ENCODE measurements at regions not wholly inside any gene's neighbourhood (a gene's known extent, or its start where the extent isn't known, plus 50 kb on each side); places are given as distances from the start of the nearest gene placed in this dataset.

DNA sequence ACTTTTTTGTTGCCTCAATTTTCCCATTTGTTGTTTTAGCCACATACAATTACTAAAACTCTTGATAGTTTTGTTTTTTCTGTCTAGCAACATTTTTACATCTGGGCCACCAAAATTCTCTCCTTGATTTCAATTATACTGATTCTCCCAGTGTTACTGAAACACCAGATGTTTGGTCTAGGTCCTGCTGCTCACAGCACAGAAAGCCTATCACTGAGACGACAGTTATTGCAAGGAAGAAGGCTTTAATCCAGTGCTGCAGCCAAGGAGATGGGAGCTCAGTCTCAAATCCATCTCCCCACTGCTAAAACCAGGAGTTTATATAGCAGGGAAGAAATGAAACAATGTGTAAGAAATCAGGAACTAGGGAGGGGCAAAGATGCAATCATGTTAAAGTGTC, 837.7 kb upstream of the CNTN5 start:
- intact Hi-C loops (cut with micrococcal nuclease; ENCODE audit: unreplicated experiment): no loop called here
- TF ChIP-seq, protein P1, sequence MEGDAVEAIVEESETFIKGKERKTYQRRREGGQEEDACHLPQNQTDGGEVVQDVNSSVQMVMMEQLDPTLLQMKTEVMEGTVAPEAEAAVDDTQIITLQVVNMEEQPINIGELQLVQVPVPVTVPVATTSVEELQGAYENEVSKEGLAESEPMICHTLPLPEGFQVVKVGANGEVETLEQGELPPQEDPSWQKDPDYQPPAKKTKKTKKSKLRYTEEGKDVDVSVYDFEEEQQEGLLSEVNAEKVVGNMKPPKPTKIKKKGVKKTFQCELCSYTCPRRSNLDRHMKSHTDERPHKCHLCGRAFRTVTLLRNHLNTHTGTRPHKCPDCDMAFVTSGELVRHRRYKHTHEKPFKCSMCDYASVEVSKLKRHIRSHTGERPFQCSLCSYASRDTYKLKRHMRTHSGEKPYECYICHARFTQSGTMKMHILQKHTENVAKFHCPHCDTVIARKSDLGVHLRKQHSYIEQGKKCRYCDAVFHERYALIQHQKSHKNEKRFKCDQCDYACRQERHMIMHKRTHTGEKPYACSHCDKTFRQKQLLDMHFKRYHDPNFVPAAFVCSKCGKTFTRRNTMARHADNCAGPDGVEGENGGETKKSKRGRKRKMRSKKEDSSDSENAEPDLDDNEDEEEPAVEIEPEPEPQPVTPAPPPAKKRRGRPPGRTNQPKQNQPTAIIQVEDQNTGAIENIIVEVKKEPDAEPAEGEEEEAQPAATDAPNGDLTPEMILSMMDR (IDR thresholded peaks at IDR 0.05; ENCODE audit: insufficient read depth in 1 of 2, low read depth in 1 of 2, low read length in 1 of 2, severe bottlenecking in 1 of 2, unreplicated experiment in 1 of 2): no peak
- Mint-ChIP-seq H3K27ac (ENCODE audit: unreplicated experiment) (no peak overlapping the region), H3K27me3 (ENCODE audit: insufficient read depth, unreplicated experiment) (no peaks in the 10 kb centered on the region), H3K36me3 (ENCODE audit: insufficient read depth, unreplicated experiment) (no peaks in the 10 kb centered on the region), H3K4me3 (ENCODE audit: unreplicated experiment) (no peak overlapping the region), H3K9me3 (ENCODE audit: unreplicated experiment) (peaks cover 17% of the 10 kb centered on the region), H3K4me1 (ENCODE audit: low read depth, unreplicated experiment) (no peaks in the 10 kb centered on the region)
- H3K27me3 ChIP-seq (replicated peaks; ENCODE audit: control insufficient read depth, insufficient read depth, low read length): no peaks in the 10 kb centered on the region
- H3K36me3 ChIP-seq (ENCODE audit: control insufficient read depth, insufficient read depth, low read length): no peaks in the 10 kb centered on the region
- ChIA-PET POLR2A (no interaction called here), CTCF (no interaction called here)
- H3K4me3 ChIP-seq (ENCODE audit: low read depth, low read length): no peak overlapping the region
- no peaks in the 10 kb centered on the region for H3K4me1 ChIP-seq
- no TSS peak for BruUV-seq (replicated peaks)
- DNase-seq: no peak
- H3K9me3 ChIP-seq: peaks cover 22% of the 10 kb centered on the region

- POLR2A ChIA-PET: no interaction called here
- H3K4me1 Mint-ChIP-seq (ENCODE audit: low read depth, unreplicated experiment): no peaks in the 10 kb centered on the region
- H3K27ac Mint-ChIP-seq (ENCODE audit: unreplicated experiment): no peak overlapping the region
- CTCF ChIA-PET: no interaction called here
- BruUV-seq (replicated peaks): no TSS peak
- no peaks in the 10 kb centered on the region for H3K27me3 Mint-ChIP-seq (ENCODE audit: insufficient read depth, unreplicated experiment)
- TF ChIP-seq, protein P1 (IDR thresholded peaks at IDR 0.05; ENCODE audit: insufficient read depth in 1 of 2, low read depth in 1 of 2, low read length in 1 of 2, severe bottlenecking in 1 of 2, unreplicated experiment in 1 of 2): no peak
- no peaks in the 10 kb centered on the region for H3K36me3 Mint-ChIP-seq (ENCODE audit: insufficient read depth, unreplicated experiment)
- no peaks in the 10 kb centered on the region for H3K27me3 ChIP-seq (replicated peaks; ENCODE audit: control insufficient read depth, insufficient read depth, low read length)
- DNase-seq: no peak
- H3K9me3 ChIP-seq: peaks cover 22% of the 10 kb centered on the region
- H3K4me3 ChIP-seq (ENCODE audit: low read depth, low read length): no peak overlapping the region
- no peaks in the 10 kb centered on the region for H3K4me1 ChIP-seq
- peaks cover 17% of the 10 kb centered on the region for H3K9me3 Mint-ChIP-seq (ENCODE audit: unreplicated experiment)
- intact Hi-C loops (cut with micrococcal nuclease; ENCODE audit: unreplicated experiment): no loop called here
- H3K4me3 Mint-ChIP-seq (ENCODE audit: unreplicated experiment): no peak overlapping the region
- H3K36me3 ChIP-seq (ENCODE audit: control insufficient read depth, insufficient read depth, low read length): no peaks in the 10 kb centered on the region
Measured at GRCh38 chr11:98185245-98185644, 835.5 kb upstream of the CNTN5 start.

- Mint-ChIP-seq H3K4me1 (ENCODE audit: low read depth, unreplicated experiment) (no peaks in the 10 kb centered on the region), H3K36me3 (ENCODE audit: insufficient read depth, unreplicated experiment) (no peaks in the 10 kb centered on the region), H3K27me3 (ENCODE audit: insufficient read depth, unreplicated experiment) (no peaks in the 10 kb centered on the region), H3K27ac (ENCODE audit: unreplicated experiment) (no peak overlapping the region), H3K9me3 (ENCODE audit: unreplicated experiment) (no peaks in the 10 kb centered on the region), H3K4me3 (ENCODE audit: unreplicated experiment) (no peak overlapping the region)
- H3K4me1 ChIP-seq: no peaks in the 10 kb centered on the region
- no peak overlapping the region for H3K4me3 ChIP-seq (ENCODE audit: low read depth, low read length)
- ChIA-PET POLR2A (no interaction called here), CTCF (no interaction called here)
- H3K36me3 ChIP-seq (ENCODE audit: control insufficient read depth, insufficient read depth, low read length): no peaks in the 10 kb centered on the region
- peaks cover under 1% of the 10 kb centered on the region; the same call in 1 of the 2 replicates for H3K9me3 ChIP-seq
- no peaks in the 10 kb centered on the region for H3K27me3 ChIP-seq (replicated peaks; ENCODE audit: control insufficient read depth, insufficient read depth, low read length)
- intact Hi-C loops (cut with micrococcal nuclease; ENCODE audit: unreplicated experiment): no loop called here
- no peak for DNase-seq
- BruUV-seq (replicated peaks): no TSS peak
- TF ChIP-seq, protein P1 (IDR thresholded peaks at IDR 0.05; ENCODE audit: insufficient read depth in 1 of 2, low read depth in 1 of 2, low read length in 1 of 2, severe bottlenecking in 1 of 2, unreplicated experiment in 1 of 2): no peak
Measured at GRCh38 chr11:98194611-98195010, 826.1 kb upstream of the CNTN5 start.
